ENCODE measurements at regions not wholly inside any gene's neighbourhood (a gene's known extent, or its start where the extent isn't known, plus 50 kb on each side); places are given as distances from the start of the nearest gene placed in this dataset.
A peak's percentile ranks its signal among the peaks of the same experiment; 100 is the strongest.

DNA sequence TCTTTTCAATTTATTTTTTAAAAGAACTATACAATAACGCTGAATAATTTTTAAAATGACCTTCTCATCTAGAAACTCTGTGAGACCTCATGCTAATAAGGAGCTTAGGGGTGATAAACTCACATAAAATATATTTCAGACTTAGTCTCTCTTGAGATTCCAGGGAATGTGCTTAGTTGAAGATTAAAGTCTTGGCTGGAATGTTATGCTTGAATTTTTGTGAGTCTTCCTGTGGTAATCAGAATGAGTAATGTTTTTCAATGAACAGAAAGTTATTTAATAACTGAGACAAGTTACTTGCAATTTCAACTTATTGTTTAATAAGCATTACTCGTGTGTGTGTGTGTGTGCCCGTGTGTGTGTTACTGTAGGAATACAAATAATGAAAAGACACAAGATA is 379.9 kb upstream of the EPHA7 start:
- DNase-seq (ENCODE audit: low read depth), result peak; percentile 37
- H3K4me3 ChIP-seq (ENCODE audit: control insufficient read depth, low read depth, low read length), result no peak overlapping the region
- TF ChIP-seq, protein P1, sequence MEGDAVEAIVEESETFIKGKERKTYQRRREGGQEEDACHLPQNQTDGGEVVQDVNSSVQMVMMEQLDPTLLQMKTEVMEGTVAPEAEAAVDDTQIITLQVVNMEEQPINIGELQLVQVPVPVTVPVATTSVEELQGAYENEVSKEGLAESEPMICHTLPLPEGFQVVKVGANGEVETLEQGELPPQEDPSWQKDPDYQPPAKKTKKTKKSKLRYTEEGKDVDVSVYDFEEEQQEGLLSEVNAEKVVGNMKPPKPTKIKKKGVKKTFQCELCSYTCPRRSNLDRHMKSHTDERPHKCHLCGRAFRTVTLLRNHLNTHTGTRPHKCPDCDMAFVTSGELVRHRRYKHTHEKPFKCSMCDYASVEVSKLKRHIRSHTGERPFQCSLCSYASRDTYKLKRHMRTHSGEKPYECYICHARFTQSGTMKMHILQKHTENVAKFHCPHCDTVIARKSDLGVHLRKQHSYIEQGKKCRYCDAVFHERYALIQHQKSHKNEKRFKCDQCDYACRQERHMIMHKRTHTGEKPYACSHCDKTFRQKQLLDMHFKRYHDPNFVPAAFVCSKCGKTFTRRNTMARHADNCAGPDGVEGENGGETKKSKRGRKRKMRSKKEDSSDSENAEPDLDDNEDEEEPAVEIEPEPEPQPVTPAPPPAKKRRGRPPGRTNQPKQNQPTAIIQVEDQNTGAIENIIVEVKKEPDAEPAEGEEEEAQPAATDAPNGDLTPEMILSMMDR (conservative IDR thresholded peaks at IDR 0.05; ENCODE audit: control insufficient read depth, insufficient read depth, low read depth, low read length), result no peak

DNA sequence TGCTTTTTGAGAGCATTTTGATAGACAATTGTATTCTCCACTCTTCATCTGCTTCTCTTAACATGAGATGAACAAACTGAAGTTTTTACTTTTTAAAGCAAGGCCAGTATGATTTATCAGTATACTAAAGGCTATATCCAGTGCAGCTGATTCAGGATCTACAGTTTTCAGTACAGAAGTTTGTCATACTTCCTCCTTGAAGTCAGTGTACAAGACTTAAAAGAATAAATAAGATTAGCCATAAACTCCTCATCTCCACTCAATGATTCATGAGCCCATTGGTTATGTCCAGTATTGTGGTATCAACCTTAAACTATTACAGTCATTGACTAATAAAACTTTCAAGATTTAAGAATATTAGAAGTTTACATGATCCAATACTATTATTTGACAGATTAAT is 374.8 kb upstream of the EPHA7 start:
- DNase-seq (ENCODE audit: low read depth), result peak; percentile 70
- H3K4me3 ChIP-seq (ENCODE audit: control insufficient read depth, low read depth, low read length), result no peak overlapping the region
- TF ChIP-seq, protein P1 (conservative IDR thresholded peaks at IDR 0.05; ENCODE audit: control insufficient read depth, insufficient read depth, low read depth, low read length), result no peak

DNA sequence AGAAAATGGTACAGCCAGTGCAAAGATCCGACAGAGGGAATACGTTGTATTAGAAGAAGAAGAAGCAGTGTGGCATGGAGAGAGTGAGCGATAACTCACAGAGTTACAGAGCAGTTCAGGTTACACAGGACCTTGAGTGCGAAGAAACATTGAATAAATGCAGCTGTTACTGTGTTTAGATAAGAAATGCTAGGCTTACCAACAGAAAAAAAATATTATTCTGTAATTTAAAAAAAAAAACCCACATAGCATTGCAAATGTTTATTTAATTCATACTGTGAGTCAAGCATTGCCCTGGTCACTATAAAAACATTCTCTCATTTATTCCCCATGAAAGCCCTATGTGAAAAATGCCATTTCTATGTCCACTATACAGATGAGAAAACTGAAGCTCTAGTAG is 373.4 kb upstream of the EPHA7 start:
- DNase-seq (ENCODE audit: low read depth), result peak; percentile 69
- H3K4me3 ChIP-seq (ENCODE audit: control insufficient read depth, low read depth, low read length), result no peak overlapping the region
- TF ChIP-seq, protein P1 (conservative IDR thresholded peaks at IDR 0.05; ENCODE audit: control insufficient read depth, insufficient read depth, low read depth, low read length), result no peak

DNA sequence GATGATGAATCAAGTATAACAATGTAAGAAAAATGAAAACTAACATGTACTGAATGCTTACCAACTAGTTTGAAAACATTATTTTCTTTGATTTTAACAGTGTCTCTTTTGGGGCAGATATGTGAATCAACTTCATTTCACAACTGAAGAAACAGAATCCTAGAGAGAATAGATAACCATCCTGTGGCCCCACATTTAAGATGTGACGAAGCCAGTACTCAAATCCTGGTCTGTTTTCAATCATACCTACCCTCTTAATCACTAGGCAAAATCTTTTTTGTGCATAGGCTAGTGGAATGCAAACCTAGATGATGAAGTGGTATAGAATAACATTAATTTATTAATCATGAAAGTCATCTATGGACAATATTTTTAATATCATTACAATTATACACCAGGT is 371.6 kb upstream of the EPHA7 start:
- TF ChIP-seq, protein P1 (conservative IDR thresholded peaks at IDR 0.05; ENCODE audit: control insufficient read depth, insufficient read depth, low read depth, low read length), result no peak
- DNase-seq (ENCODE audit: low read depth), result peak; percentile 78
- H3K4me3 ChIP-seq (ENCODE audit: control insufficient read depth, low read depth, low read length), result no peak overlapping the region

DNA sequence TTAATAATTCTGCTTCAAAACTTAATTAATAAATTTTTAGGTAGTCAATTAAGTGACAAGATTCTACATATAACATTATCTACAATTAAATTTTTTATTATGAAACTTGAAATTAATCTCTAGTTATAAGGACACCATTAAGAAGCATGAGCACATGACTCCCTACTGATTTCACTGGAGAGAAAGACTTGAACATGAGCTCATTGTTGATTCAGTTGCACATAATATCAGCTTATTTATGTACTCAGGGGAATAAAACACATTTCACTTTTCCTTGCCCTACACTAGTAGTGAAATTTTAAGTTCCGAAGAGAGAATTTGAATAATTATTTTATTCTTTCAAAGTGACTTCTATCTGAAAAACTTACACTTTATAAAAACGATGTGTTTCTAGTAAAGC is 370.2 kb upstream of the EPHA7 start:
- DNase-seq (ENCODE audit: low read depth), result peak; percentile 68
- no peak overlapping the region for H3K4me3 ChIP-seq (ENCODE audit: control insufficient read depth, low read depth, low read length)

DNA sequence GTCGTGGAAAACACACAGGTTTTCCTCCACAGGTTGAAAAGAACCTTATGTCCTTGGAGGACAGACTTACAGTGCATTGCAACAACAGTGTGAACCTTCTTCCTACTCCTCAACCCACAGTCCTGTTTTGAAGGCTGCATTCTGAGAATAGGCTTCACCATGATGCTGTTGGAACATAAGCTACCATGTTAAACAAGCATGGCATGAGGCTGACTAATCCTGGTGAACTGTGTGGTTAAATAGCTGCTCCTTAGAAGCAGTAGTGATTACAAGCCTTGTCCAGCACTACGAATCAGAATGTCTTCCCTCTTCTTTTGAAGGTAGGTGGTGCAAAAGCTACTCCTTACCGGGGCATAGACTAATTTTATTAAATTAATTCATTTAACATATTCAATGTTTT is 368.5 kb upstream of the EPHA7 start:
- TF ChIP-seq, protein P1 (conservative IDR thresholded peaks at IDR 0.05; ENCODE audit: control insufficient read depth, insufficient read depth, low read depth, low read length), result no peak
- peak; percentile 78 for DNase-seq (ENCODE audit: low read depth)
- H3K4me3 ChIP-seq (ENCODE audit: control insufficient read depth, low read depth, low read length), result no peak overlapping the region

More for the DNA sequence above, 370.2 kb upstream of the EPHA7 start:
- TF ChIP-seq, protein P1 (conservative IDR thresholded peaks at IDR 0.05; ENCODE audit: control insufficient read depth, insufficient read depth, low read depth, low read length), result no peak

Data from fibroblast of mammary gland (primary cell).